SK-N-SH treated with all-trans-retinoic acid at 6 μM for 48 hours (cell line): ENCODE measurements at regions not wholly inside any gene's neighbourhood (a gene's known extent, or its start where the extent isn't known, plus 50 kb on each side); places are given as distances from the start of the nearest gene placed in this dataset.

ENCODE experiments used
- ARNTL ChIP-seq: fragments of 450-650 bp; formaldehyde crosslinking; IDR thresholded peaks from 2 replicates; pipeline ENCODE4 v1.5.0; 2020; ENCODE audit warnings: low read depth, mild to moderate bottlenecking, moderate library complexity, borderline replicate concordance
- CREB5 ChIP-seq: fragments of 250-450 bp; sonication (Bioruptor Pico); IDR thresholded peaks from 2 replicates; pipeline ENCODE4 v1.5.1; 2020; ENCODE audit warnings: low read depth, mild to moderate bottlenecking, moderate library complexity
- CSRNP3 ChIP-seq: fragments of 250-450 bp; sonication (Bioruptor Pico); IDR thresholded peaks from 2 replicates; pipeline ENCODE4 v1.5.1; 2021; ENCODE audit warnings: mild to moderate bottlenecking, moderate library complexity
- ISL1 ChIP-seq: fragments of 250-450 bp; sonication (Bioruptor Pico); IDR thresholded peaks from 2 replicates; pipeline ENCODE4 v2.1.2; 2022; ENCODE audit warnings: mild to moderate bottlenecking, moderate library complexity
- PATZ1 ChIP-seq: fragments of 250-450 bp; sonication (Bioruptor Pico); IDR thresholded peaks from 2 replicates; pipeline ENCODE4 v1.8.0; 2020; ENCODE audit warnings: mild to moderate bottlenecking, moderate library complexity, borderline replicate concordance
- PPARA ChIP-seq: fragments of 250-450 bp; sonication (Bioruptor Pico); IDR thresholded peaks from 2 replicates; pipeline ENCODE4 v1.5.0; 2020; ENCODE audit warnings: mild to moderate bottlenecking, borderline replicate concordance
- RARB ChIP-seq: fragments of 250-450 bp; sonication (Bioruptor Pico); IDR thresholded peaks from 2 replicates; pipeline ENCODE4 v1.8.0; 2021; ENCODE audit warnings: mild to moderate bottlenecking, moderate library complexity
- SNAI2 ChIP-seq: fragments of 250-450 bp; sonication (Bioruptor Pico); IDR thresholded peaks from 2 replicates; pipeline ENCODE4 v1.5.0; 2020; ENCODE audit warnings: mild to moderate bottlenecking, moderate library complexity
- TSHZ2 ChIP-seq: fragments of 250-450 bp; sonication (Bioruptor Pico); IDR thresholded peaks from 2 replicates; pipeline ENCODE4 v1.5.0; 2020; ENCODE audit warnings: mild to moderate bottlenecking, moderate library complexity
- ZC3H10 ChIP-seq: fragments of 250-450 bp; sonication (Bioruptor Pico); IDR thresholded peaks from 2 replicates; pipeline ENCODE4 v1.5.1; 2021; ENCODE audit warnings: mild to moderate bottlenecking, moderate library complexity
- ZFP3 ChIP-seq: fragments of 250-450 bp; sonication (Bioruptor Pico); IDR thresholded peaks from 2 replicates; pipeline ENCODE4 v1.5.0; 2020; ENCODE audit warnings: mild to moderate bottlenecking, moderate library complexity
- ZFP30 ChIP-seq: fragments of 450-650 bp; formaldehyde crosslinking; IDR thresholded peaks from 2 replicates; pipeline ENCODE4 v1.5.0; 2022; ENCODE audit warnings: mild to moderate bottlenecking, moderate library complexity
- ZNF70 ChIP-seq: fragments of 450-650 bp; formaldehyde crosslinking; IDR thresholded peaks from 2 replicates; pipeline ENCODE4 v1.5.0; 2020; ENCODE audit warnings: mild to moderate bottlenecking, moderate library complexity

GRCh38 chr2:34656632-34657031, 1057.5 kb upstream of the FAM98A start:
- TF ChIP-seq PATZ1 (CRISPR knock-in tag) (no peak), TSHZ2 (CRISPR knock-in tag) (no peak), ARNTL (CRISPR knock-in tag) (no peak), RARB (no peak), CREB5 (CRISPR knock-in tag) (no peak), ISL1 (CRISPR knock-in tag) (no peak), PPARA (no peak), ZFP30 (CRISPR knock-in tag) (no peak), ZC3H10 (CRISPR knock-in tag) (no peak), CSRNP3 (CRISPR knock-in tag) (no peak), ZNF70 (CRISPR knock-in tag) (no peak), ZFP3 (no peak), SNAI2 (CRISPR knock-in tag) (no peak)
